ENCODE measurements at regions not wholly inside any gene's neighbourhood (a gene's known extent, or its start where the extent isn't known, plus 50 kb on each side); places are given as distances from the start of the nearest gene placed in this dataset.

DNA sequence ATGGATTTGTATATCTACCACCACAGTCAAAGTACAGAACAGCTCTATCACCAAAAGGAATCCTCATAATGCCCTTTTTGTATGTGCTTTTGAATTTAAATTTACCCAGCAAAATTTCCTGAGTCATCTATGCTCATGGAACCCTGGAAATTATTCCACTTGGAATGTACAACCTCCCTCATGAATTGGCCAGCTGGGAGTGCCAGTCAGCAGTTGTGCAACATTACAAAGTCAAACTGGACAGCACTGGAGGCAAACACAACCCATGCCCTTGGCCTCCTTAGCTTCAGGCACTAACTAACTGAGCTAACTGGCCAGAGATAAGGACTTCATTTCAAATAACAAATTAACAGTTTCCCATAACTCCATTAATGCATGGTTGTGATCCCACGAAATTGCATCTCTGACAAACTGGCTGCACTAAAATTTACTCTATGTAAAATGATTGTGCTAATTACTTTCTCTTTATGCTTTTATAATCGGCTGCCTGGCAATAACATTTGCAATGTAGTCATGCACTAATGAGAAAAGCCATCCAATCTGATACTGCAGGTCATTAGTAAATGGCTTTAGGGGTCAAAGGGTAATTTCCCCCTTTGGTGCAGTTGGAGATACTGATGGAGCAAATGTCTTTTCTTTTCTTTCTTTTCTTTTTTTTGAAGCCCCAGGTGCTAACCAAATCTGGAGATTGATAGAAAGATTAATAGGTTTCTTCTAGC lies 270.5 kb downstream of the ACTR3 start (continued):
- TF ChIP-seq HNF4G (IDR thresholded peaks at IDR 0.05; ENCODE audit: borderline replicate concordance, low read depth, low read length) (peak; percentile 67), HNF4G (CRISPR knock-in tag; IDR thresholded peaks at IDR 0.05; ENCODE audit: borderline replicate concordance, low read depth) (no peak), ZNF276 (CRISPR knock-in tag; IDR thresholded peaks at IDR 0.05; ENCODE audit: low read depth) (no peak), CEBPZ (IDR thresholded peaks at IDR 0.05; ENCODE audit: low read length) (no peak), ZKSCAN5 (CRISPR knock-in tag; IDR thresholded peaks at IDR 0.05) (no peak), RNF2 (conservative IDR thresholded peaks at IDR 0.05; ENCODE audit: low read depth) (no peak), ZSCAN22 (CRISPR knock-in tag; IDR thresholded peaks at IDR 0.05) (no peak), HIC2 (CRISPR knock-in tag; IDR thresholded peaks at IDR 0.05; ENCODE audit: low read depth) (peak; percentile 78; the same call in 1 of the 2 replicates), SOX5 (CRISPR knock-in tag; IDR thresholded peaks at IDR 0.05; ENCODE audit: borderline replicate concordance) (peak; percentile 32; the same call in 1 of the 2 replicates), SALL1 (CRISPR knock-in tag; IDR thresholded peaks at IDR 0.05) (peak; percentile 88), ZNF776 (CRISPR knock-in tag; IDR thresholded peaks at IDR 0.05) (no peak), ZNF12 (CRISPR knock-in tag; IDR thresholded peaks at IDR 0.05) (peak; percentile 83; the same call in 1 of the 2 replicates)
- TF ChIP-seq, protein P1, sequence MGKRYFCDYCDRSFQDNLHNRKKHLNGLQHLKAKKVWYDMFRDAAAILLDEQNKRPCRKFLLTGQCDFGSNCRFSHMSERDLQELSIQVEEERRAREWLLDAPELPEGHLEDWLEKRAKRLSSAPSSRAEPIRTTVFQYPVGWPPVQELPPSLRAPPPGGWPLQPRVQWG (CRISPR knock-in tag; IDR thresholded peaks at IDR 0.05; ENCODE audit: borderline replicate concordance, low read depth) = no peak
- TF ChIP-seq, protein P2, sequence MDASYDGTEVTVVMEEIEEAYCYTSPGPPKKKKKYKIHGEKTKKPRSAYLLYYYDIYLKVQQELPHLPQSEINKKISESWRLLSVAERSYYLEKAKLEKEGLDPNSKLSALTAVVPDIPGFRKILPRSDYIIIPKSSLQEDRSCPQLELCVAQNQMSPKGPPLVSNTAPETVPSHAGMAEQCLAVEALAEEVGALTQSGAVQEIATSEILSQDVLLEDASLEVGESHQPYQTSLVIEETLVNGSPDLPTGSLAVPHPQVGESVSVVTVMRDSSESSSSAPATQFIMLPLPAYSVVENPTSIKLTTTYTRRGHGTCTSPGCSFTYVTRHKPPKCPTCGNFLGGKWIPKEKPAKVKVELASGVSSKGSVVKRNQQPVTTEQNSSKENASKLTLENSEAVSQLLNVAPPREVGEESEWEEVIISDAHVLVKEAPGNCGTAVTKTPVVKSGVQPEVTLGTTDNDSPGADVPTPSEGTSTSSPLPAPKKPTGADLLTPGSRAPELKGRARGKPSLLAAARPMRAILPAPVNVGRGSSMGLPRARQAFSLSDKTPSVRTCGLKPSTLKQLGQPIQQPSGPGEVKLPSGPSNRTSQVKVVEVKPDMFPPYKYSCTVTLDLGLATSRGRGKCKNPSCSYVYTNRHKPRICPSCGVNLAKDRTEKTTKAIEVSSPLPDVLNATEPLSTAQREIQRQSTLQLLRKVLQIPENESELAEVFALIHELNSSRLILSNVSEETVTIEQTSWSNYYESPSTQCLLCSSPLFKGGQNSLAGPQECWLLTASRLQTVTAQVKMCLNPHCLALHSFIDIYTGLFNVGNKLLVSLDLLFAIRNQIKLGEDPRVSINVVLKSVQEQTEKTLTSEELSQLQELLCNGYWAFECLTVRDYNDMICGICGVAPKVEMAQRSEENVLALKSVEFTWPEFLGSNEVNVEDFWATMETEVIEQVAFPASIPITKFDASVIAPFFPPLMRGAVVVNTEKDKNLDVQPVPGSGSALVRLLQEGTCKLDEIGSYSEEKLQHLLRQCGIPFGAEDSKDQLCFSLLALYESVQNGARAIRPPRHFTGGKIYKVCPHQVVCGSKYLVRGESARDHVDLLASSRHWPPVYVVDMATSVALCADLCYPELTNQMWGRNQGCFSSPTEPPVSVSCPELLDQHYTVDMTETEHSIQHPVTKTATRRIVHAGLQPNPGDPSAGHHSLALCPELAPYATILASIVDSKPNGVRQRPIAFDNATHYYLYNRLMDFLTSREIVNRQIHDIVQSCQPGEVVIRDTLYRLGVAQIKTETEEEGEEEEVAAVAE (CRISPR knock-in tag; IDR thresholded peaks at IDR 0.05; ENCODE audit: borderline replicate concordance) = no peak
- TF ChIP-seq, protein P3, sequence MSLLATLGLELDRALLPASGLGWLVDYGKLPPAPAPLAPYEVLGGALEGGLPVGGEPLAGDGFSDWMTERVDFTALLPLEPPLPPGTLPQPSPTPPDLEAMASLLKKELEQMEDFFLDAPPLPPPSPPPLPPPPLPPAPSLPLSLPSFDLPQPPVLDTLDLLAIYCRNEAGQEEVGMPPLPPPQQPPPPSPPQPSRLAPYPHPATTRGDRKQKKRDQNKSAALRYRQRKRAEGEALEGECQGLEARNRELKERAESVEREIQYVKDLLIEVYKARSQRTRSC (CRISPR knock-in tag; IDR thresholded peaks at IDR 0.05; ENCODE audit: low read depth) = no peak
